DND-41 (cell line): ENCODE measurements at regions not wholly inside any gene's neighbourhood (a gene's known extent, or its start where the extent isn't known, plus 50 kb on each side); places are given as distances from the start of the nearest gene placed in this dataset.

Experiments used
- ATAC-seq: fragments of 200-7000 bp; cut with Tn5 transposase; 3 replicates; pipeline ENCODE4 v1.9.1; 2021; ENCODE audit warnings: low read depth; ENCODE audit not compliant: insufficient read depth
- DNase-seq: peaks from one replicate; pipeline ENCODE4 v3.0.0-alpha.2; 2020
- H2AFZ ChIP-seq: 2 replicates; pipeline ENCODE4 v1.6.0; 2012; ENCODE audit warnings: low read depth, low read length
- H3K27ac ChIP-seq: 2 replicates; pipeline ENCODE4 v1.5.1; 2012; ENCODE audit warnings: low read length, inconsistent platforms
- H3K27me3 ChIP-seq: fragments of 200-600 bp; sonication (generic); 2 replicates; pipeline ENCODE4 v1.6.0; 2012; ENCODE audit warnings: low read length, mild to moderate bottlenecking, inconsistent platforms; ENCODE audit not compliant: insufficient read depth, poor library complexity
- H3K36me3 ChIP-seq: 2 replicates; pipeline ENCODE4 v1.5.1; 2012; ENCODE audit warnings: low read length, inconsistent platforms; ENCODE audit not compliant: insufficient read depth
- H3K4me1 ChIP-seq: 2 replicates; pipeline ENCODE4 v1.5.1; 2012; ENCODE audit warnings: mild to moderate bottlenecking, low read length; ENCODE audit not compliant: insufficient read depth
- H3K4me2 ChIP-seq: 2 replicates; pipeline ENCODE4 v1.6.0; 2012; ENCODE audit warnings: mild to moderate bottlenecking, moderate library complexity, low read length, inconsistent platforms; ENCODE audit not compliant: insufficient read depth
- H3K4me3 ChIP-seq, 2 experiments: fragments of 200-600 bp in 1 of 2; shearing (Covaris generic) in 1 of 2; 2 replicates each; pipeline ENCODE4 v1.5.1; 2012 to 2016; ENCODE audit warnings: inconsistent platforms in 2 of 2, low read length in 2 of 2, mild to moderate bottlenecking in 2 of 2, low read depth in 1 of 2, moderate library complexity in 1 of 2
- H3K79me2 ChIP-seq: 2 replicates; pipeline ENCODE4 v1.6.0; 2012; ENCODE audit warnings: low read length, inconsistent platforms; ENCODE audit not compliant: insufficient read depth
- H3K9ac ChIP-seq: 2 replicates; pipeline ENCODE4 v1.6.0; 2012; ENCODE audit warnings: low read depth, mild to moderate bottlenecking, inconsistent platforms, low read length, moderate library complexity
- H3K9me3 ChIP-seq: 2 replicates; pipeline ENCODE4 v1.5.1; 2012; ENCODE audit warnings: low read length, moderate library complexity, mild to moderate bottlenecking, inconsistent platforms; ENCODE audit not compliant: insufficient read depth, severe bottlenecking
- H4K20me1 ChIP-seq: 2 replicates; pipeline ENCODE4 v1.6.0; 2012; ENCODE audit warnings: low read length; ENCODE audit not compliant: insufficient read depth
- EZH2 ChIP-seq: IDR thresholded peaks from 3 replicates; pipeline ENCODE4 v1.6.1; 2012; ENCODE audit warnings: borderline replicate concordance, low read depth, mild to moderate bottlenecking, moderate library complexity, low read length, inconsistent platforms; ENCODE audit not compliant: severe bottlenecking
- TF ChIP-seq, protein P1 (sequence below): IDR thresholded peaks from 2 replicates; pipeline ENCODE4 v1.5.1; 2012; ENCODE audit warnings: borderline replicate concordance, low read length, moderate library complexity, mild to moderate bottlenecking; ENCODE audit not compliant: poor library complexity, severe bottlenecking; ENCODE audit errors: extremely low read depth

DNA sequence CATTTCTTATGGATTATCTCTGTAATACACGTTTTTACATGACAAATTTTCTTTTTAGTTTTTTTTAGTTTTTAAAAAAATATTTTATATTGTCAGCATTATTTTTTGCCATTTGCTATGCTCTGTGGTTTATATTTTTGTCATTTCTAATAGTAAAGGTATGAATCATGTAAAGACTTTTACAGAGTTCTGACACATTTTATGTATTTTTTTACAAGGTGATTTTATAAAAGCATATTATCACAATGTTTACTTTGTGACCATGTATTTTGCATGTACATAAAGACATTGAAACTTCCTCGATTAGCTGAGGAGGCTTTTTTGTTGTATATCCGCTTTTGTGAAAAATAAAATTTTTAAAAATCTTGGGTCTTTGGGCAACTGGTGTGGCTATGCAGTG, 1705.1 kb downstream of the PCDH7 start:
- DNase-seq (no peak), ATAC-seq (no peak)
- Histone ChIP-seq H4K20me1 (no peaks in the 10 kb centered on the region), H3K27ac (no peak overlapping the region), H3K79me2 (no peaks in the 10 kb centered on the region), H3K36me3 (no peaks in the 10 kb centered on the region), H3K4me3 (no peak overlapping the region), H3K4me2 (no peak overlapping the region), H3K4me1 (no peaks in the 10 kb centered on the region), H2AFZ (no peak overlapping the region), H3K9me3 (peaks cover 6% of the 10 kb centered on the region), H3K27me3 (no peaks in the 10 kb centered on the region), H3K9ac (no peak overlapping the region)
- TF ChIP-seq, protein P1, sequence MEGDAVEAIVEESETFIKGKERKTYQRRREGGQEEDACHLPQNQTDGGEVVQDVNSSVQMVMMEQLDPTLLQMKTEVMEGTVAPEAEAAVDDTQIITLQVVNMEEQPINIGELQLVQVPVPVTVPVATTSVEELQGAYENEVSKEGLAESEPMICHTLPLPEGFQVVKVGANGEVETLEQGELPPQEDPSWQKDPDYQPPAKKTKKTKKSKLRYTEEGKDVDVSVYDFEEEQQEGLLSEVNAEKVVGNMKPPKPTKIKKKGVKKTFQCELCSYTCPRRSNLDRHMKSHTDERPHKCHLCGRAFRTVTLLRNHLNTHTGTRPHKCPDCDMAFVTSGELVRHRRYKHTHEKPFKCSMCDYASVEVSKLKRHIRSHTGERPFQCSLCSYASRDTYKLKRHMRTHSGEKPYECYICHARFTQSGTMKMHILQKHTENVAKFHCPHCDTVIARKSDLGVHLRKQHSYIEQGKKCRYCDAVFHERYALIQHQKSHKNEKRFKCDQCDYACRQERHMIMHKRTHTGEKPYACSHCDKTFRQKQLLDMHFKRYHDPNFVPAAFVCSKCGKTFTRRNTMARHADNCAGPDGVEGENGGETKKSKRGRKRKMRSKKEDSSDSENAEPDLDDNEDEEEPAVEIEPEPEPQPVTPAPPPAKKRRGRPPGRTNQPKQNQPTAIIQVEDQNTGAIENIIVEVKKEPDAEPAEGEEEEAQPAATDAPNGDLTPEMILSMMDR, result no peak
- TF ChIP-seq EZH2, result no peak

DNA sequence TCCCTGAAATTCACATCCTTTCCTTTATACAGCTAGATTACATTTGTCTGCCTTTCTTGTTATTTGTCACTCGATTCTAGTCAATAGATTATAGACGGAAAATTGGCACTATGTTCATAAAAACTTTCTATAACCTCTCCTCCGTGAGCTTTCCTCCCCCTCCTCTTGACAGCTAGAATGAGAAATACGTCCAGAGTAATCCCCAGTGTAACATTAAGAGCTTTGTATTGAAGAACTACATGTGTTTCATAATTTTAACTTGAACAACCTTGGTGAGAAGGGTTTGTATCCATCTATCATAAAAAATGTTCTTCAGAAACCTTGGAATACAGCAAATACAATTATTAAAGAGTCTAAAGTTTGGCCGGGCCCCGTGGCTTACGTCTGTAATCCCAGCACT, 1707.4 kb downstream of the PCDH7 start:
- Histone ChIP-seq H3K4me2 (no peak overlapping the region), H3K79me2 (no peaks in the 10 kb centered on the region), H3K9me3 (peaks cover 6% of the 10 kb centered on the region), H3K27ac (no peak overlapping the region), H3K36me3 (no peaks in the 10 kb centered on the region), H3K27me3 (no peaks in the 10 kb centered on the region), H3K4me1 (no peaks in the 10 kb centered on the region), H3K9ac (no peak overlapping the region), H2AFZ (no peak overlapping the region), H3K4me3 (no peak overlapping the region), H4K20me1 (no peaks in the 10 kb centered on the region)
- DNase-seq (no peak), ATAC-seq (no peak)
- TF ChIP-seq, protein P1, result no peak
- TF ChIP-seq EZH2, result no peak

DNA sequence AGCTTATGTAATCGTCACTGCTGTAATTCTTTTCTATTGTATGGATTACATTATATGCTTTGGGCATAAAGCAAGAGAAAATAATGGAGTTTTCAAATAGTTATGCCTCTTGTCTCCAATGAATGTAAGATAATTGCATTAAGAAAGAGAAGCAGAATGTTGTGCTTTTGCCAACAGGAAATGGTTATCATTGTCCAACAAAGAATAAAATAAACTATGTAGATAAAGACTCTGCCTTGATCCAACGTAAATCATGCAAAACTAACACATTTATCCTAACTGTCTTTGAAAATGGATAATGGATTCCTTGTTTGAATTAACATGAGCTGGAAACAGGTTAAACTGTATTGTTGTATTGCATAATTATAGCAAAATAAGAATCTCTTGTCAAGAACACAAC, 1709.0 kb downstream of the PCDH7 start:
- no peaks in the 10 kb centered on the region for H3K4me1 ChIP-seq
- ATAC-seq, result no peak

More for the DNA sequence above, 1709.0 kb downstream of the PCDH7 start:
- H3K9me3 ChIP-seq, result no peaks in the 10 kb centered on the region
- TF ChIP-seq, protein P1, result no peak
- TF ChIP-seq EZH2, result no peak
- H3K4me3 ChIP-seq, result no peak overlapping the region
- no peak overlapping the region for H3K27ac ChIP-seq
- H4K20me1 ChIP-seq, result no peaks in the 10 kb centered on the region
- no peaks in the 10 kb centered on the region for H3K79me2 ChIP-seq
- no peaks in the 10 kb centered on the region for H3K36me3 ChIP-seq
- H3K4me2 ChIP-seq, result no peak overlapping the region
- H2AFZ ChIP-seq, result no peak overlapping the region
- DNase-seq, result no peak
- H3K9ac ChIP-seq, result no peak overlapping the region
- H3K27me3 ChIP-seq, result no peaks in the 10 kb centered on the region
